Uterus (tissue), 3 donors: ENCODE measurements at regions not wholly inside any gene's neighbourhood (a gene's known extent, or its start where the extent isn't known, plus 50 kb on each side); places are given as distances from the start of the nearest gene placed in this dataset.

ENCODE experiments used
- DNase-seq, 2 donors: peaks; one replicate each; pipeline ENCODE4 v3.0.0-alpha.2; 2019 to 2020
- H3K27ac ChIP-seq, 2 donors: fragments of 200-600 bp; sonication (generic); 1 replicate in 1 of 2; 2 replicates in 1 of 2; pipeline ENCODE4 v1.5.1; 2016 to 2018
- H3K27me3 ChIP-seq, 2 donors: fragments of 200-600 bp; sonication (generic); one replicate each; pipeline ENCODE4 v1.5.1; 2018 to 2019; ENCODE audit warnings: control low read depth in 1 of 2
- H3K36me3 ChIP-seq, 2 donors: fragments of 200-600 bp; sonication (generic); one replicate each; pipeline ENCODE4 v1.5.1; 2019; ENCODE audit warnings: control low read depth in 1 of 2
- H3K4me1 ChIP-seq, 2 donors: fragments of 200-600 bp; sonication (generic); one replicate each; pipeline ENCODE4 v1.5.1; 2018 to 2019; ENCODE audit warnings: control low read depth in 1 of 2
- H3K4me3 ChIP-seq, 2 donors: fragments of 200-600 bp; sonication (generic); 1 replicate in 1 of 2; 2 replicates in 1 of 2; pipeline ENCODE4 v1.5.1; 2018 to 2019; ENCODE audit warnings: mild to moderate bottlenecking in 1 of 2
- H3K9me3 ChIP-seq, 2 donors: fragments of 200-600 bp; sonication (generic); one replicate each; pipeline ENCODE4 v1.5.1; 2019; ENCODE audit warnings: control low read depth in 1 of 2
- CTCF ChIP-seq, 4 experiments: fragments of 200-600 bp in 2 of 4; fragments of 450-650 bp in 2 of 4; sonication (generic) in 2 of 4; IDR thresholded peaks; one replicate each; pipeline ENCODE4 v1.5.1; 2016 to 2019; ENCODE audit warnings: antibody characterized with exemption in 4 of 4, mild to moderate bottlenecking in 2 of 4, moderate library complexity in 1 of 4
- POLR2A ChIP-seq, 2 donors: fragments of 450-650 bp; IDR thresholded peaks; one replicate each; pipeline ENCODE4 v1.6.1; 2016; ENCODE audit warnings: antibody characterized with exemption in 2 of 2, mild to moderate bottlenecking in 1 of 2, moderate library complexity in 1 of 2
- intact Hi-C: fragments of 100-400 bp; cut with DNase I; formaldehyde crosslinking; loops from one replicate; pipeline ENCODE4 v1.15.1; 2023; ENCODE audit warnings: low total_unique reads
- donor health status: DM: yes; HTN: yes; CAD: no.

GRCh38 chr22:47384977-47385376 lies 622.5 kb downstream of the TBC1D22A start:
- intact Hi-C loops: no loop called here
- H3K27me3 ChIP-seq: no peaks in the 10 kb centered on the region
- DNase-seq: no peak

GRCh38 chr22:47382164-47382890 lies 619.9 kb downstream of the TBC1D22A start:
- TF ChIP-seq CTCF (IDR thresholded peaks at IDR 0.05) (no peak), POLR2A (IDR thresholded peaks at IDR 0.05) (no peak)
- H3K27ac ChIP-seq: no peak overlapping the region
- no peaks in the 10 kb centered on the region for H3K27me3 ChIP-seq
- intact Hi-C loops: no loop called here
- H3K9me3 ChIP-seq: no peaks in the 10 kb centered on the region
- no peak for DNase-seq
- no peaks in the 10 kb centered on the region for H3K36me3 ChIP-seq
- no peak overlapping the region for H3K4me3 ChIP-seq
- H3K4me1 ChIP-seq: no peaks in the 10 kb centered on the region

More at GRCh38 chr22:47384977-47385376, 622.5 kb downstream of the TBC1D22A start:
- H3K4me3 ChIP-seq: no peak overlapping the region
- no peak overlapping the region for H3K27ac ChIP-seq
- no peaks in the 10 kb centered on the region for H3K36me3 ChIP-seq
- no peaks in the 10 kb centered on the region for H3K4me1 ChIP-seq
- TF ChIP-seq CTCF (IDR thresholded peaks at IDR 0.05): no peak
- TF ChIP-seq POLR2A (IDR thresholded peaks at IDR 0.05): no peak
- H3K9me3 ChIP-seq: no peaks in the 10 kb centered on the region

GRCh38 chr22:47381240-47381639 lies 618.8 kb downstream of the TBC1D22A start:
- DNase-seq: no peak

GRCh38 chr22:47380692-47381091 lies 618.2 kb downstream of the TBC1D22A start:
- H3K36me3 ChIP-seq: no peaks in the 10 kb centered on the region
- no peak overlapping the region for H3K4me3 ChIP-seq
- intact Hi-C loops: no loop called here
- H3K4me1 ChIP-seq: no peaks in the 10 kb centered on the region
- H3K27ac ChIP-seq: no peak overlapping the region
- H3K27me3 ChIP-seq: no peaks in the 10 kb centered on the region
- no peaks in the 10 kb centered on the region for H3K9me3 ChIP-seq
- no peak for DNase-seq
- TF ChIP-seq CTCF (IDR thresholded peaks at IDR 0.05): no peak
- TF ChIP-seq POLR2A (IDR thresholded peaks at IDR 0.05): no peak

More at GRCh38 chr22:47381240-47381639, 618.8 kb downstream of the TBC1D22A start:
- Histone ChIP-seq H3K4me1 (no peaks in the 10 kb centered on the region), H3K9me3 (no peaks in the 10 kb centered on the region), H3K27ac (no peak overlapping the region), H3K27me3 (no peaks in the 10 kb centered on the region), H3K36me3 (no peaks in the 10 kb centered on the region), H3K4me3 (no peak overlapping the region)
- intact Hi-C loops: no loop called here
- TF ChIP-seq CTCF (IDR thresholded peaks at IDR 0.05) (no peak), POLR2A (IDR thresholded peaks at IDR 0.05) (no peak)

GRCh38 chr22:47379037-47379436 lies 616.6 kb downstream of the TBC1D22A start:
- intact Hi-C loops: no loop called here
- TF ChIP-seq CTCF (IDR thresholded peaks at IDR 0.05): no peak
- no peak for TF ChIP-seq POLR2A (IDR thresholded peaks at IDR 0.05)
- no peaks in the 10 kb centered on the region for H3K4me1 ChIP-seq
- H3K4me3 ChIP-seq: no peak overlapping the region
- H3K27ac ChIP-seq: no peak overlapping the region
- H3K36me3 ChIP-seq: no peaks in the 10 kb centered on the region
- H3K9me3 ChIP-seq: no peaks in the 10 kb centered on the region
- H3K27me3 ChIP-seq: peaks cover 0 to 3% of the 10 kb centered on the region in 2 donors
- no peak for DNase-seq
